ENCODE measurements at regions not wholly inside any gene's neighbourhood (a gene's known extent, or its start where the extent isn't known, plus 50 kb on each side); places are given as distances from the start of the nearest gene placed in this dataset.

DNA sequence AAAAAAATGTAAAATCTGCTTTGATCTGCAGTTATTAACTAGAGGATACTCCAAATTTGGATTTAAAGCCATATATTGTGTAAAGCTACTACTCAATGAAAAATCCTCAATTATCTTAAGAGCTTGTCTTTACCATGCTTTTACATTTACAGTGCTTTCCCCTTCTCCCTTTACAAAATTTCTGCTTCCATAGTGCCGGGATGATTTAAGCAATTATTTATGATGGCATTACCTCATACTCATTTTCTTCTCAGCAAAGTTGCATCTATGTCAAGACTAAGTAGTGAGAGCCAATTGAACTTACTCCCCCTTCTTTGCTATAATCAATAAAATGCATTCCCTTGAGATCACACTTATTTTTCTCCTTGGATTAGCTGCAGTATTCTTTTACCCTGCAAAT, 505.4 kb upstream of the AGA start:
- 78 to 100% (median 95%) methylated on average over 1 of the region's 1 CpG for WGBS, 5 donors
- no peaks in the 10 kb centered on the region for H3K27me3 ChIP-seq (replicated peaks in 1 of 7)
- no peak for TF ChIP-seq POLR2AphosphoS5 (IDR thresholded peaks at IDR 0.05)
- no peak for TF ChIP-seq POLR2A (IDR thresholded peaks at IDR 0.05)
- TF ChIP-seq, protein P1, sequence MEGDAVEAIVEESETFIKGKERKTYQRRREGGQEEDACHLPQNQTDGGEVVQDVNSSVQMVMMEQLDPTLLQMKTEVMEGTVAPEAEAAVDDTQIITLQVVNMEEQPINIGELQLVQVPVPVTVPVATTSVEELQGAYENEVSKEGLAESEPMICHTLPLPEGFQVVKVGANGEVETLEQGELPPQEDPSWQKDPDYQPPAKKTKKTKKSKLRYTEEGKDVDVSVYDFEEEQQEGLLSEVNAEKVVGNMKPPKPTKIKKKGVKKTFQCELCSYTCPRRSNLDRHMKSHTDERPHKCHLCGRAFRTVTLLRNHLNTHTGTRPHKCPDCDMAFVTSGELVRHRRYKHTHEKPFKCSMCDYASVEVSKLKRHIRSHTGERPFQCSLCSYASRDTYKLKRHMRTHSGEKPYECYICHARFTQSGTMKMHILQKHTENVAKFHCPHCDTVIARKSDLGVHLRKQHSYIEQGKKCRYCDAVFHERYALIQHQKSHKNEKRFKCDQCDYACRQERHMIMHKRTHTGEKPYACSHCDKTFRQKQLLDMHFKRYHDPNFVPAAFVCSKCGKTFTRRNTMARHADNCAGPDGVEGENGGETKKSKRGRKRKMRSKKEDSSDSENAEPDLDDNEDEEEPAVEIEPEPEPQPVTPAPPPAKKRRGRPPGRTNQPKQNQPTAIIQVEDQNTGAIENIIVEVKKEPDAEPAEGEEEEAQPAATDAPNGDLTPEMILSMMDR (IDR thresholded peaks at IDR 0.05 in 8 of 11, conservative IDR thresholded peaks at IDR 0.05 in 3 of 11) = no peak
- H3K9me3 ChIP-seq = peaks cover 0 to 4% (median 0%) of the 10 kb centered on the region in 8 donors
- no peaks in the 10 kb centered on the region for H3K36me3 ChIP-seq
- H3K4me1 ChIP-seq = no peaks in the 10 kb centered on the region
- no peak for DNase-seq
- no peak overlapping the region for H3K27ac ChIP-seq
- intact Hi-C loops (cut with DNase I; ENCODE audit: low total_unique reads) = no loop called here
- H3K4me3 ChIP-seq = no peak overlapping the region

DNA sequence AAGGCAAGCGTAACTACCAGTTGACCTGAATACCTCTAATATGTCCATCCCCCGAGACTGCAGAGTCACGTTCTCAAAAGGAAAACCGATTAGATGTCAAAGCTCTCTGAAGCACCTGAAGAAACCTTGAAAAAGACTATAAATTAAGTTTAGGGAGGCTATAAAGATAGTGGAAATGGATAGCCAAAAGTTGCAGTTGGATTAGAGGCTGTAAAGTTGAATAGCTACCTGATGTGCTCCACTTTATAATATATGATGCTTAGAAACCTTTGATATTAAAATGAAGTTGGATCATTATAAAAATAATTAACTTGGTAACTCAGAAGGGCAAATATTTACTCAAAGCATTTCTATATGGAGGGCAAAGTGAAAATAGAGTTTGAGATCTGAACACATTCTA, 506.6 kb upstream of the AGA start:
- DNase-seq = no peak
- TF ChIP-seq POLR2AphosphoS5 (IDR thresholded peaks at IDR 0.05) (no peak), POLR2A (IDR thresholded peaks at IDR 0.05) (no peak)
- TF ChIP-seq, protein P1 (IDR thresholded peaks at IDR 0.05 in 8 of 11, conservative IDR thresholded peaks at IDR 0.05 in 3 of 11) = no peak
- 71 to 90% (median 85%) methylated on average over 4 of the region's 4 CpGs for WGBS, 5 donors
- Histone ChIP-seq H3K27me3 (replicated peaks in 1 of 7) (no peaks in the 10 kb centered on the region), H3K4me1 (no peaks in the 10 kb centered on the region), H3K4me3 (no peak overlapping the region), H3K36me3 (no peaks in the 10 kb centered on the region), H3K9me3 (peaks cover 0 to 3% (median 0%) of the 10 kb centered on the region in 8 donors), H3K27ac (no peak overlapping the region)
- intact Hi-C loops (cut with DNase I; ENCODE audit: low total_unique reads) = no loop called here

DNA sequence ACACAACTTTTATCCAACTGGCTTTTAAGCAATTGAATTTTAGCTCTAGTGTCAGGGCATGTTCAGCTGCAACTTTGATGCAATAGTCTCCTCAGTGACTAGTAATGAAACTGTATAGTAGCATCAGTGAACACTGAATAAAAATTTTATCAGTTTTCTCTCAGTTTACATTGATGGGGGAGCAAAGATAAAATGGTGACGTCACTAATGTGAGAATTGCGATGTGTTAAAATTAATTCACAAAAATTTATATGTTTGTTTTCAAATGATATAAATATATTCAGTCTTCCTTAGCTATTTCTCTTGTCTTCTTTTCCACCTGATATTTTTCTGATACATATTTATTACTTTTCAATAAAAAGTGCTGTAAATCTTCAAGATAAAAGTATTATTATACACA, 508.8 kb upstream of the AGA start:
- TF ChIP-seq, protein P1 (IDR thresholded peaks at IDR 0.05 in 8 of 11, conservative IDR thresholded peaks at IDR 0.05 in 3 of 11) = no peak
- TF ChIP-seq POLR2A (IDR thresholded peaks at IDR 0.05) = no peak
- no peak for TF ChIP-seq POLR2AphosphoS5 (IDR thresholded peaks at IDR 0.05)
- no peak overlapping the region for H3K4me3 ChIP-seq
- H3K4me1 ChIP-seq = no peaks in the 10 kb centered on the region
- peaks cover 0 to 3% (median 0%) of the 10 kb centered on the region in 8 donors for H3K9me3 ChIP-seq
- H3K27ac ChIP-seq = no peak overlapping the region
- intact Hi-C loops (cut with DNase I; ENCODE audit: low total_unique reads) = no loop called here
- 88 to 95% (median 93%) methylated on average over 2 of the region's 2 CpGs for WGBS, 5 donors
- H3K27me3 ChIP-seq (replicated peaks in 1 of 7) = no peaks in the 10 kb centered on the region
- H3K36me3 ChIP-seq = no peaks in the 10 kb centered on the region
- DNase-seq = no peak

DNA sequence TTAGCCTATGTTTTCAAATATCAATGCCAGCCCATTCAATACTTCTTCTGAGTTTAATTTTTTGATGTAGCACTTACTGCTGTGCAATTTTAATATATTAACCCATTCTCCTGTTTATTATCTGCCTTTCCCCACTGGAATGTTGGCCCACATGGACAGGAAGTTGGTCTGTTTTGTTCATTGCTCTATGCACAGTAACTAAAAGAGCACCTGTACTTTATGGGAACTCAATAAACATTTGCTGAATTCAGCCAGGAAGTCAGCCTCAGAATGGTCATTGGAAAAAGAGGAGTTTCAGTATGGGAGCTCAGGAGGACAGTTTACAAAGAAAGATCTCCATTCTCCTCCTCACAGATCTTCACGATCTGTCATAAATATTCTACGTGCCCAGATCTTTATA, 510.5 kb upstream of the AGA start:
- H3K9me3 ChIP-seq = peaks cover 0 to 1% (median 0%) of the 10 kb centered on the region in 8 donors
- TF ChIP-seq, protein P1 (IDR thresholded peaks at IDR 0.05 in 8 of 11, conservative IDR thresholded peaks at IDR 0.05 in 3 of 11) = no peak
- no peak for TF ChIP-seq POLR2A (IDR thresholded peaks at IDR 0.05)
- TF ChIP-seq POLR2AphosphoS5 (IDR thresholded peaks at IDR 0.05) = no peak
- no peak overlapping the region for H3K4me3 ChIP-seq
- H3K27me3 ChIP-seq (replicated peaks in 1 of 7) = no peaks in the 10 kb centered on the region
- intact Hi-C loops (cut with DNase I; ENCODE audit: low total_unique reads) = no loop called here
- no peak for DNase-seq
- 88 to 93% (median 89%) methylated on average over 2 of the region's 2 CpGs for WGBS, 5 donors
- H3K4me1 ChIP-seq = no peaks in the 10 kb centered on the region
- no peak overlapping the region for H3K27ac ChIP-seq
- no peaks in the 10 kb centered on the region for H3K36me3 ChIP-seq
